Lower lobe of right lung (tissue), 2 donors: ENCODE measurements at regions not wholly inside any gene's neighbourhood (a gene's known extent, or its start where the extent isn't known, plus 50 kb on each side); places are given as distances from the start of the nearest gene placed in this dataset.

Source experiments
- ATAC-seq, 2 donors: fragments of 200-7000 bp; cut with Tn5 transposase; one replicate each; pipeline ENCODE4 v1.9.1; 2020 to 2022; ENCODE audit warnings: mild to moderate bottlenecking in 2 of 2, moderate library complexity in 2 of 2
- DNase-seq: peaks from one replicate; pipeline ENCODE4 v3.0.0-alpha.2; 2020
- H3K27ac ChIP-seq: fragments of 200-600 bp; one replicate; pipeline ENCODE4 v1.8.0; 2022
- H3K27me3 ChIP-seq: fragments of 200-600 bp; one replicate; pipeline ENCODE4 v1.8.0; 2022; ENCODE audit warnings: low read depth
- H3K36me3 ChIP-seq: fragments of 200-600 bp; one replicate; pipeline ENCODE4 v1.8.0; 2022; ENCODE audit warnings: mild to moderate bottlenecking
- H3K4me1 ChIP-seq: fragments of 200-600 bp; one replicate; pipeline ENCODE4 v1.8.0; 2022
- H3K4me3 ChIP-seq: fragments of 200-600 bp; one replicate; pipeline ENCODE4 v1.8.0; 2022; ENCODE audit warnings: mild to moderate bottlenecking
- H3K9me3 ChIP-seq: fragments of 200-600 bp; one replicate; pipeline ENCODE4 v1.8.0; 2022
- intact Hi-C: fragments of 100-400 bp; cut with DNase I; formaldehyde crosslinking; loops from one replicate; pipeline ENCODE4 v1.11.0; 2022
- TF ChIP-seq, protein P1 (sequence below): fragments of 200-600 bp; IDR thresholded peaks from one replicate; pipeline ENCODE4 v1.8.0; 2022; ENCODE audit warnings: antibody characterized with exemption, mild to moderate bottlenecking
- donor health status: DM: no; HTN: yes; CAD: no; lungs with severe emphysema.

DNA sequence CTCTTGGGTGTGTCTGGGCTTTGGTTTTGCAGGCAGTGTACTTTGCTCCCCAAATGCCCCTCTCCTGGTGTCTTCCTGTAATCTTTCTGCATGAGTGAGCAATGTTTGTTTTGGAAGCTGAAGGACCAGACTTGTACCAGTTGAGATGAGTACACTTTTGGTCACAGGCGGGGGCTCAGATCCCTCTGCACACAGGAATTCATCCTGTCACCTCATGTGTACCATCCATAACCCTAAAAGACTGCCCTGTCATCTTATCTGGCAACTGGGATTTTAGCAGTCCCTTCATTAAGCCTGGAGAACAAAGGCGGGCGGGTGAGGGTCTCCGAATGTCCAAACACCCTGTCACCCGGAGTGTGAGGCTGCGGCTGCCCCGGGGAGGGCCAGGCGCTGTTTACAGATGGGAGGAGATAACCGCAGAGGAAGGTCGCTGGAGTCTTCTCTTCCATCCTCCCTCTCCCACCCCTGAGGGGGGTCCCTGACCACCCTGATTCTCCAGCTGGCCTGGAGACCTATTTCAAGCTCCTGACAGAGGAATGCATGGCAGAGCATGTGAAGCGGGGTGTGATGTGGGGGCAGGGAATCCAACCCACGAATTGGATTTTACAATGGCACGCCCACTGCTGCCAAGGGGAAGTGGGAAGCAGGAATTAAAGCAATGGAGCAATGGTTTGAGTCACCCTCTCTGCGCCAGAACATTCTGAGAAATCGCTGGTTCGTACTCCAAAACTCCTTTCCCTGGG, 158.2 kb upstream of the MYCN start:
- Histone ChIP-seq H3K36me3 (no peaks in the 10 kb centered on the region), H3K4me1 (no peaks in the 10 kb centered on the region), H3K27ac (no peak overlapping the region), H3K4me3 (no peak overlapping the region), H3K27me3 (peaks cover 5% of the 10 kb centered on the region), H3K9me3 (no peaks in the 10 kb centered on the region)
- TF ChIP-seq, protein P1, sequence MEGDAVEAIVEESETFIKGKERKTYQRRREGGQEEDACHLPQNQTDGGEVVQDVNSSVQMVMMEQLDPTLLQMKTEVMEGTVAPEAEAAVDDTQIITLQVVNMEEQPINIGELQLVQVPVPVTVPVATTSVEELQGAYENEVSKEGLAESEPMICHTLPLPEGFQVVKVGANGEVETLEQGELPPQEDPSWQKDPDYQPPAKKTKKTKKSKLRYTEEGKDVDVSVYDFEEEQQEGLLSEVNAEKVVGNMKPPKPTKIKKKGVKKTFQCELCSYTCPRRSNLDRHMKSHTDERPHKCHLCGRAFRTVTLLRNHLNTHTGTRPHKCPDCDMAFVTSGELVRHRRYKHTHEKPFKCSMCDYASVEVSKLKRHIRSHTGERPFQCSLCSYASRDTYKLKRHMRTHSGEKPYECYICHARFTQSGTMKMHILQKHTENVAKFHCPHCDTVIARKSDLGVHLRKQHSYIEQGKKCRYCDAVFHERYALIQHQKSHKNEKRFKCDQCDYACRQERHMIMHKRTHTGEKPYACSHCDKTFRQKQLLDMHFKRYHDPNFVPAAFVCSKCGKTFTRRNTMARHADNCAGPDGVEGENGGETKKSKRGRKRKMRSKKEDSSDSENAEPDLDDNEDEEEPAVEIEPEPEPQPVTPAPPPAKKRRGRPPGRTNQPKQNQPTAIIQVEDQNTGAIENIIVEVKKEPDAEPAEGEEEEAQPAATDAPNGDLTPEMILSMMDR = no peak
- intact Hi-C loops = no loop called here
- DNase-seq = no peak
- ATAC-seq = no peak

DNA sequence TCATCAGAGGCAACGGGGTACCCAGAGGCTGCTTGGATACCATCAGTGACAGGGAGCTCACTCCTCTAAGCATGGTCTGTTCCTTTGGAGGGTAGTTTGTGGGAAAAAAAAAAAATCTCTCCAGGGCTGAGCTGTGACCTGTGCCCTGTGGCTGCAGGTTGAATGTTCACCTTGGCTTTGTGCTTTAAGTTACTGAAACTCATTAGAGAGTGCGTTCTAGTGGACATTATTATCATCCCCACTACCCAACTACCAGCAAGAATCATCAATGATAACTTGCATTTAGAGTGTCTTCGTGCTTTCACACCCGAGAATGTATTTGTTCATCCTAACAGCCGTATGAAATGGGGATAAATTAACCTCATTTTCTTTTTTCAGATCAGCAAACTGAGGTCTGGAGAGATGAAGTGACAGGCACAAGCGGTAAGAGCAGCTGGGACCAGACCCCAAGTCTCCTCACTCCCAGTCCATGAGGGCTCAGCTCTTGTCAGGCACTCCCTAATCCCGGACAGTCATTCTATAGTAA, 157.5 kb upstream of the MYCN start:
- ATAC-seq (no peak), DNase-seq (no peak)
- intact Hi-C loops = no loop called here
- no peaks in the 10 kb centered on the region for H3K4me1 ChIP-seq
- H3K27me3 ChIP-seq = peaks cover 5% of the 10 kb centered on the region
- no peak overlapping the region for H3K4me3 ChIP-seq
- TF ChIP-seq, protein P1 = no peak
- no peak overlapping the region for H3K27ac ChIP-seq
- H3K36me3 ChIP-seq = no peaks in the 10 kb centered on the region
- H3K9me3 ChIP-seq = no peaks in the 10 kb centered on the region

DNA sequence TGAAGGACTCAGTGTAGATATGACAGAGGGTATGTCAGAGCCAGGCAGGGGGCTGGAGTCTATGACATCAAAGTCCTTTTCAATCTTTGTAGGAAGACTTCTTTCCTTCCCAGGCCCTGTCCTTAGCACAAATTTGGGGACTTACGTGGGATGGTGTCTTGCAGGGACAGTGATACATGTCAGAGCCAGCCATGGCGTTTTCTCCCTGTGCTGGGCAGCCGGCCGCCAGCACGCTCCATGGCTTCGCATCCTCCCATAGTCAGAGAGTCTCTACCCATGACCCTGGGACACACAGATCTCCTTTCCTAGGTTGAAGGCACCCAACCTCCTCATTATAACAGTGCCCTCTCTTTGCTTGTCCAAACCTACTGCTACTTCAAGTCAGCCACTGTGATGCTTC, 156.9 kb upstream of the MYCN start:
- DNase-seq (no peak), ATAC-seq (no peak)
- Histone ChIP-seq H3K27me3 (peaks cover 5% of the 10 kb centered on the region), H3K4me3 (no peak overlapping the region), H3K36me3 (no peaks in the 10 kb centered on the region), H3K4me1 (no peaks in the 10 kb centered on the region), H3K27ac (no peak overlapping the region), H3K9me3 (no peaks in the 10 kb centered on the region)
- intact Hi-C loops = no loop called here
- TF ChIP-seq, protein P1 = no peak

DNA sequence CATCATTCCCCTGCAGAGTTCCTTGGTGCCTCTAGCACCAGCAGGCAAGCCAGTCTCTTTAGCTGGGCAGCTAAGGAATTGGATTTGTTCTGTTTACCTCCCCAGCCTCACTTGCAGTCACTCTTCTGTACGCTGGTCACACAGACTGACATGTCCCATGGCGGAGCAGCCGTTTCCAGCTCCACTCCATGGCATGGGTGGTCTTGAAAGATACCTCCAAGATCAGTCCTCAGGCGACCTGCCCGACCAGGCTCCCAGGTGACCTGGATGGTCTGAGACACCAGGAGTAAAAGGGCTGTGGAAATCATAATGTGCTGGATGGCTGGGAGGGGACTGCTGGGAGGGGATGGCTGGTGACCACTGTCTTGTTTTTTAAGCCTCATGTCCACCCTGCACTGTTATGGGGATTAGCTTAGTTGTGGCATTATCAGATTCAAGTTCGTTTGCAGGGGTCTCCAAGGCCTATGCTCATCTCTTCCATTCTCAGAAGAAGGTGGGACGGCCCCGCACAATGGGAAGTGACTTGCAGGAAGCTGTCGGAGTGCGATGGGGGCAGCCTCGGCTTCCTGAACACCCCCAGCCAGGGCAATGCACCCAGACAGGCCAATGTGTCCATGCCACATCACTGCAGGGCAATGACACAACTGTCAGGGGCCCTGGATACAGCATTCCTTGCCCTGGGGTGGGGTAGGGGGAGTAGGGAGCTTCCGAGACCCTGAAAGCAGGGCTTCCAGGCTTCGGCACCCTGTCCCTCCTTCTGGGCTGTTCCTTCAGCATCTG, 156.1 kb upstream of the MYCN start:
- no peak overlapping the region for H3K4me3 ChIP-seq
- no peak for ATAC-seq
- no peak overlapping the region for H3K27ac ChIP-seq
- TF ChIP-seq, protein P1 = no peak
- H3K9me3 ChIP-seq = no peaks in the 10 kb centered on the region
- H3K4me1 ChIP-seq = no peaks in the 10 kb centered on the region
- intact Hi-C loops = no loop called here
- peaks cover 5% of the 10 kb centered on the region for H3K27me3 ChIP-seq
- H3K36me3 ChIP-seq = no peaks in the 10 kb centered on the region
- DNase-seq = no peak

DNA sequence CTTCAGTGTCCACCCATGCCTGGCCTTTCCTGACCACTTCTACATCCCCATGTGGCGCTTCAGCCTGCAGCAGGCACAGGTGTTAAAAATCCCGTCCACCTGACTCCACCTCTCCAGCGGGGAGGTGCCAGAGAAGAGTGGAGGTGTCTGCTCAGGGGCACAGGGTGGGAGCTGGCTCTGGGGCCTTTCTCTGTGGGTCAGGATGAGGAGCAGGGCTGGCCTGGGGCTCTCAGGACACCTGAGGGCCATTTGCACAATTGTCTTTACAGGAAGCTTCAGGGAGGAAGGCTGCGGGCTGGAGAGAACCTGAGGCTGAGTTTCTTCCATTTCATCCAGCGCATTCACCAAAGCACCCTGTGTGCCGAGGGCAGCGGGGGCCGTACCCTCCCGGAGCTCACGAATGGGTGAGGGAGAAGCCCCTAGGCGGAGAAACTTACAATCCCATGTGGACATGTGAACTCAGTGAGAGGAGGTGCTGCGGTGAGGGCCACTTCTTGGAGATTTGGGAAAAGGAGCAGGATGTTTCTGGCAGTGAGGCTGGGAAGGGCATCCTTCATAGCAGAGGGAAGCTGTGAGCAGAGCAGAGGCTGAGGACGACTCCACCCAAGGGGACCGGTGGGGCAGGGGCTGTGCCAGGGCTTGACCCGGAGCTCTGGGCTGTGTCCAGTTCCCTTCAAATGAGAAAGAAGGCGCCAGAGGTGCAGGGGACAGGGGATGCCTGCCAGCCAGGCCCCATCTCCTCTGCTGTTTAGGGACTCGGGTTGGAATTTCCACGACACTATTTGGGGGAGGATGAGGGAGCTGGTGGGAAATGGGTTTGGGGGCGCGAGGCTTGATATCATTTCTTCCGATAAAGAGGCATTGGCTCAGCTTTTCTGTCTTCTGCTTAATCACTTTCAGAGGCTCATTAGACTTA, 155.2 kb upstream of the MYCN start:
- no peak for ATAC-seq

More for the DNA sequence above, 155.2 kb upstream of the MYCN start:
- H3K27ac ChIP-seq = no peak overlapping the region
- H3K36me3 ChIP-seq = no peaks in the 10 kb centered on the region
- no peak for DNase-seq
- peaks cover 5% of the 10 kb centered on the region for H3K27me3 ChIP-seq
- TF ChIP-seq, protein P1 = no peak
- no peak overlapping the region for H3K4me3 ChIP-seq
- H3K9me3 ChIP-seq = no peaks in the 10 kb centered on the region
- H3K4me1 ChIP-seq = no peaks in the 10 kb centered on the region
- intact Hi-C loops = no loop called here
